Lower leg skin (tissue), 4 donors: ENCODE measurements at regions not wholly inside any gene's neighbourhood (a gene's known extent, or its start where the extent isn't known, plus 50 kb on each side); places are given as distances from the start of the nearest gene placed in this dataset.

Experiments used
- DNase-seq, 2 donors: peaks; one replicate each; pipeline ENCODE4 v3.0.0-alpha.2; 2019; ENCODE audit warnings: low spot score in 2 of 2
- H3K4me3 ChIP-seq: fragments of 200-600 bp; sonication (generic); 2 replicates; pipeline ENCODE4 v1.5.1; 2017; ENCODE audit warnings: mild to moderate bottlenecking, low read depth; ENCODE audit not compliant: poor library complexity, severe bottlenecking
- CTCF ChIP-seq, 3 donors: fragments of 450-650 bp; IDR thresholded peaks; one replicate each; pipeline ENCODE4 v1.5.1; 2016; ENCODE audit warnings: antibody characterized with exemption in 3 of 3, mild to moderate bottlenecking in 3 of 3, moderate library complexity in 2 of 3
- POLR2A ChIP-seq, 2 donors: fragments of 450-650 bp; IDR thresholded peaks; one replicate each; pipeline ENCODE4 v1.6.1; 2016 to 2017; ENCODE audit warnings: antibody characterized with exemption in 2 of 2, mild to moderate bottlenecking in 1 of 2, moderate library complexity in 1 of 2
- WGBS, 2 donors: methylation state at CpG; one replicate each; pipeline ENCODE4 v1.1.5; 2018; 5-methylcytosine and 5-hydroxymethylcytosine counted together
- intact Hi-C: fragments of 100-400 bp; cut with DNase I; formaldehyde crosslinking; loops from one replicate; pipeline ENCODE4 v1.15.0; 2023; ENCODE audit warnings: low total_unique reads

GRCh38 chrX:109839694-109840567 is 106.9 kb upstream of the ACSL4 start:
- intact Hi-C loops = no loop called here
- no peak overlapping the region for H3K4me3 ChIP-seq
- no peak for DNase-seq
- 37 to 48% methylated on average over 13 of the region's 13 CpGs for WGBS, 2 donors
- TF ChIP-seq CTCF (IDR thresholded peaks at IDR 0.05) (no peak), POLR2A (IDR thresholded peaks at IDR 0.05) (no peak)

- peak in 1 of 2 donors; percentile 17 for DNase-seq
- TF ChIP-seq CTCF (IDR thresholded peaks at IDR 0.05) (no peak), POLR2A (IDR thresholded peaks at IDR 0.05) (no peak)
- 39 to 57% methylated on average over 3 of the region's 3 CpGs for WGBS, 2 donors
- intact Hi-C loops = no loop called here
- H3K4me3 ChIP-seq = no peak overlapping the region
Observed at GRCh38 chrX:109840585-109840984, 107.5 kb upstream of the ACSL4 start.

GRCh38 chrX:109841257-109841656 is 108.2 kb upstream of the ACSL4 start:
- intact Hi-C loops = no loop called here
- no peak overlapping the region for H3K4me3 ChIP-seq
- WGBS, 2 donors = 79 to 92% methylated on average over 4 of the region's 4 CpGs
- DNase-seq = no peak
- TF ChIP-seq CTCF (IDR thresholded peaks at IDR 0.05) (no peak), POLR2A (IDR thresholded peaks at IDR 0.05) (no peak)

- no peak overlapping the region for H3K4me3 ChIP-seq
- TF ChIP-seq CTCF (IDR thresholded peaks at IDR 0.05) = no peak
- 85 to 88% methylated on average over 4 of the region's 4 CpGs for WGBS, 2 donors
- intact Hi-C loops = no loop called here
- no peak for DNase-seq
Observed at GRCh38 chrX:109841869-109842579, 109.0 kb upstream of the ACSL4 start.

GRCh38 chrX:109842611-109843010 is 109.6 kb upstream of the ACSL4 start:
- DNase-seq = no peak
- WGBS, 2 donors = 79 to 86% methylated on average over 3 to 6 of the region's 6 CpGs
- TF ChIP-seq CTCF (IDR thresholded peaks at IDR 0.05) (no peak), POLR2A (IDR thresholded peaks at IDR 0.05) (no peak)
- intact Hi-C loops = no loop called here
- H3K4me3 ChIP-seq = no peak overlapping the region
